ENCODE measurements at regions not wholly inside any gene's neighbourhood (a gene's known extent, or its start where the extent isn't known, plus 50 kb on each side); places are given as distances from the start of the nearest gene placed in this dataset.

DNA sequence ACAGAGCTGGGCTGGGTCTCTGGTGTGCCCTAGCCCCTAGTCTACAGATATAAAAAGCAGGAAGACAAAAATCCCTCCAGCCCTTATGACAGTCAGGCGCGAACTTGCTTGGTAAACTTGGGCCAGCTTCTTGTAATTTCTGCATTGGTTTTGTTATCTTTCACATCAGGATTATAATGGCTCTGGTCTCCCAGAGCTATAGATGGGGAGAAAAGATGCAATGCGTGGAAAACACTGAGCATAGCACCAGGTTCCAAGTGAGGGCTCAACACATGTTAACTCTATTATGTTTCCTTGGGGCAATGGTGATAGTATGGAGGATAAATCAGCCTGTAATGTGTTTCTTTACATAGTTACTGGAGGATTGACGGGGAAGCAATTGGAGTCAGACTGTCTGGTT lies 246.8 kb upstream of the KCNG1 start:
- TF ChIP-seq, protein P1, sequence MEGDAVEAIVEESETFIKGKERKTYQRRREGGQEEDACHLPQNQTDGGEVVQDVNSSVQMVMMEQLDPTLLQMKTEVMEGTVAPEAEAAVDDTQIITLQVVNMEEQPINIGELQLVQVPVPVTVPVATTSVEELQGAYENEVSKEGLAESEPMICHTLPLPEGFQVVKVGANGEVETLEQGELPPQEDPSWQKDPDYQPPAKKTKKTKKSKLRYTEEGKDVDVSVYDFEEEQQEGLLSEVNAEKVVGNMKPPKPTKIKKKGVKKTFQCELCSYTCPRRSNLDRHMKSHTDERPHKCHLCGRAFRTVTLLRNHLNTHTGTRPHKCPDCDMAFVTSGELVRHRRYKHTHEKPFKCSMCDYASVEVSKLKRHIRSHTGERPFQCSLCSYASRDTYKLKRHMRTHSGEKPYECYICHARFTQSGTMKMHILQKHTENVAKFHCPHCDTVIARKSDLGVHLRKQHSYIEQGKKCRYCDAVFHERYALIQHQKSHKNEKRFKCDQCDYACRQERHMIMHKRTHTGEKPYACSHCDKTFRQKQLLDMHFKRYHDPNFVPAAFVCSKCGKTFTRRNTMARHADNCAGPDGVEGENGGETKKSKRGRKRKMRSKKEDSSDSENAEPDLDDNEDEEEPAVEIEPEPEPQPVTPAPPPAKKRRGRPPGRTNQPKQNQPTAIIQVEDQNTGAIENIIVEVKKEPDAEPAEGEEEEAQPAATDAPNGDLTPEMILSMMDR (conservative IDR thresholded peaks at IDR 0.05; ENCODE audit: low read depth, low read length) = no peak
- H3K4me3 ChIP-seq (ENCODE audit: low read length) = no peak overlapping the region
- DNase-seq (ENCODE audit: low read depth) = no peak

DNA sequence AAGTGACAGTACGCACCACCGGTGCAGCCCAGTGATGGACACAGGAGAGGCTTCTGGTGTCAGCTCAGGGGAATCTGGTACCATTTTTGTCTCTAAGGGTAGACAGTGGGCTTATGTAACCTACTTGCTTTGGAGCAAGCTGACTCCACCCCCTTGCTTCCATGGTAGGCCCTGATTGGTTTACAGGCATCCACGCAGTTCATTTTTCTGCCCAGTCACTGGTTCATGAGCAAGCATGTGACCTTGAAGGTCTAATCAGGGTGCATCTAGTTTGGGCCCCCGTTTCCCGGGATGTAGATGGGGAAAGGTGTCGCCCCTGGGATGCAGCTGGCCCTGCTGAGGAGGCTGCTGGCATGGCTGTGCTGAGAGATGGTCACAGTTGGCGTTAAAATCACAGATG lies 244.8 kb upstream of the KCNG1 start:
- H3K4me3 ChIP-seq (ENCODE audit: low read length) = no peak overlapping the region
- TF ChIP-seq, protein P1 (conservative IDR thresholded peaks at IDR 0.05; ENCODE audit: low read depth, low read length) = no peak
- no peak for DNase-seq (ENCODE audit: low read depth)

DNA sequence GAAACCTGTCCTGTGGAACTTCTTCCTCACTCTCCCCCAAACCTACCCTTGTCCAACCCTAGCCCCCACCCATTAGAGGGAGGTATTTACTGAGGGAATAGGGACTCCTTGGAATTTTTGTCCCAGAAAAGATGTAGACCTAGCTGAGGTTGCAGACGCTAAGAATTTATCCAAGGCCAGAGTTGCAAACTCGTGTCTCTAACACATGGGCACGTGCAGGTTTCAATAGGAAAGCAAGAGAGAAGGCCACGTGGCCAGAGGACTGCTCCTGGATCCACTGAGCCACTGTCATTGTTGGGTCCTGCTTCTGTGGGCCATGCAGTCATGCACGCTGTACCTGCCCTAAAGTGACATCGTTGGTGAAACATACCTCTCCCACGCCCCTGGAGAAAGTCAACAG lies 243.4 kb upstream of the KCNG1 start:
- H3K4me3 ChIP-seq (ENCODE audit: low read length) = no peak overlapping the region
- DNase-seq (ENCODE audit: low read depth) = no peak
- TF ChIP-seq, protein P1 (conservative IDR thresholded peaks at IDR 0.05; ENCODE audit: low read depth, low read length) = no peak

DNA sequence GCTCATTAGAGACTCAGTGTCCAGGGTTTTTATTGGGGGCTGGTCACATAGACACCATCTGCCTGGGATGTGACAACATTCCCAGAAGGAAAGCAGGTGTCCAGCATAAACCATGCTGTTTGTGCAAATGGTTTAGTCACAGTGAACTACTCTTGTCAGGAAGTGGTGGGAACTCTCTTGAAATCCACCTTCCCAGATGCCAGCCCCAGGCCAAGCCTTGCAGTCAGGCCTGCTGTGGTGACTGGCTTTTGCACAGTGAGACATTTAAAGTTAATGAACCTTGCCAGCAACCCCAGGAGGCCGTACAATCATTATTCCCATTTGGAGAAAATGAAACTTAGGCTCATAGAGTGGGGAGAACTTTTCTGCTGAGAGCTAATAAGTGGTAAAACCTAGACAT lies 242.5 kb upstream of the KCNG1 start:
- TF ChIP-seq, protein P1 (conservative IDR thresholded peaks at IDR 0.05; ENCODE audit: low read depth, low read length) = no peak
- no peak for DNase-seq (ENCODE audit: low read depth)
- no peak overlapping the region for H3K4me3 ChIP-seq (ENCODE audit: low read length)

DNA sequence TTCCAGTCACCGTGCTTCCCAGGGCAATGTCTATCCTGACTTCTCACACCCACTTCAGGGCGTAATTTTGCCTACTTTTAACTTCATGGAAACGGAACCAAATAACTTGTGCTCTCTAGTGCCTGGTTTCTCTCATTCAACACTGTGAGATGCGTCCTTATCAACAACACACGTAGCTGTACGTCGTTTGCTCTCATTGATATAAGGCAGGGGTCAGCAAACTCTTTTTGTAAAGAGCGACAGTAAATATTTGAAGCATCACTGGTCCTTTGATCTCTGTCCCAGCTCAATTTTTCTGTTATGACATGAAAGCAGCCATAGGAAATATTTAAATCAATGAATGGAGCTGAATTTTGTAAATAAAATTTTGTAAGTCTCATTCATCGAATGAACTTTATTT lies 239.3 kb upstream of the KCNG1 start:
- TF ChIP-seq, protein P1 (conservative IDR thresholded peaks at IDR 0.05; ENCODE audit: low read depth, low read length) = no peak
- DNase-seq (ENCODE audit: low read depth) = no peak
- H3K4me3 ChIP-seq (ENCODE audit: low read length) = no peak overlapping the region

DNA sequence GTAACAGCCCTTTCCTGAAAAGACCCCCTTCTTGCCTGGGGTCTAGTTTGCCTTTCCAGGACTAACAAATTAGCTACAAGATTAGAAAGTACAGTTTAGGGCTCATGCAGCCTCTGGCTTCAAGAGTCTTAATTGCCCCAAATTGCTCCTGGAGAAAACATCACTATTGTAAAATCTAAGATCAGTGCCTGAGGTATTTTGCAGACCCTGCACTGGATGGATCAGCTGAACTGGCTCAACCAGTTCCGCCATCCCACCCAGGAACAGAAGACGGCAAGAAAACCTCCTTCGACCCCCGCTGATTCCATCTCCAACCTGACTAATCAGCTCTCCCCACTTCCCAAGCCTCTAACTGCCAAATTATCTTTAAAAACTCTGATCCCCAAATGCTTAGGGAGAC lies 236.5 kb upstream of the KCNG1 start:
- no peak overlapping the region for H3K4me3 ChIP-seq (ENCODE audit: low read length)
- TF ChIP-seq, protein P1 (conservative IDR thresholded peaks at IDR 0.05; ENCODE audit: low read depth, low read length) = no peak
- DNase-seq (ENCODE audit: low read depth) = no peak

DNA sequence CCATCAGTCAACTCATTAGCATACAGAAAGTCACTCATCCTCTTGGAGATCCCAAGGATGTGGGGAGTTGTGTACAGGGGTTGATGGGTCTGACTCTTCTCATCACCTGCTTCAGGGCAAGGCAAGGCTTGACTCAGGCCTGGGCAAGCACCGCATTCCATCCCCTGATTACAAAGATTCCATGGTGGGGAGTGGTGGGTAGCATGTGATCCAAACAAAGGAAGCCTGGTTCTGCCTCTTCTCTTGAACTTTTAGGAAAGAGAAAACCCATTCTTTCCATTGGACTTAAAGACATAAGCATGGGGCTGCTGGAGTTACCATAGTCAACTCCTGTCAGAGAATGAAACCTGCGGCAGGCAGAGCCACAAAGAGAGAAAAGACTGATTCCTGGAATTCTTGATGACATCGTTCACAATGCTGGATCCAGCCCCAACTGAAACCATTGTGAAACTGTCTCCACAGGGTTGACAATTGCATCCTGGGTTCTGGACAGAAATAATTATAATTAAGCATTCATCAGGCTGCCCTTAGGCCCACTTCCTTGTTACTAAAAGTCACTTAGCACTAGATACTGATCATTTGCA lies 235.8 kb upstream of the KCNG1 start:
- peak; percentile 79 for DNase-seq (ENCODE audit: low read depth)

More for the DNA sequence above, 235.8 kb upstream of the KCNG1 start:
- H3K4me3 ChIP-seq (ENCODE audit: low read length) = no peak overlapping the region
- TF ChIP-seq, protein P1 (conservative IDR thresholded peaks at IDR 0.05; ENCODE audit: low read depth, low read length) = no peak

All from retinal pigment epithelial cell (primary cell).